Liver (tissue), 8 donors: ENCODE measurements at regions not wholly inside any gene's neighbourhood (a gene's known extent, or its start where the extent isn't known, plus 50 kb on each side); places are given as distances from the start of the nearest gene placed in this dataset.

Experiments used
- DNase-seq: peaks from one replicate; pipeline ENCODE4 v3.0.0-alpha.2; 2017; ENCODE audit warnings: low spot score
- H3K27ac ChIP-seq, 2 donors: one replicate each; pipeline ENCODE4 v1.7.0; 2013; ENCODE audit warnings: inconsistent platforms in 2 of 2, low read length in 2 of 2, control low read depth in 1 of 2, low read depth in 1 of 2, mild to moderate bottlenecking in 1 of 2
- H3K27me3 ChIP-seq, 4 donors: one replicate each; pipeline versions ENCODE4 v1.6.1 to v1.7.0; 2013; ENCODE audit warnings: low read length in 3 of 4, inconsistent platforms in 1 of 4, mild to moderate bottlenecking in 1 of 4, moderate library complexity in 1 of 4; ENCODE audit not compliant: control insufficient read depth in 4 of 4, insufficient read depth in 4 of 4
- H3K36me3 ChIP-seq, 4 donors: one replicate each; pipeline versions ENCODE4 v1.6.1 to v1.7.0; 2013; ENCODE audit warnings: low read length in 3 of 4, mild to moderate bottlenecking in 3 of 4, low read depth in 1 of 4, moderate library complexity in 1 of 4; ENCODE audit not compliant: control insufficient read depth in 4 of 4, insufficient read depth in 3 of 4
- H3K4me1 ChIP-seq, 4 donors: one replicate each; pipeline versions ENCODE4 v1.6.1 to v1.7.0; 2013; ENCODE audit warnings: low read length in 3 of 4, mild to moderate bottlenecking in 3 of 4, moderate library complexity in 1 of 4; ENCODE audit not compliant: control insufficient read depth in 4 of 4, insufficient read depth in 4 of 4
- H3K4me3 ChIP-seq, 3 donors: one replicate each; pipeline versions ENCODE4 v1.6.1 to v1.7.0; 2013; ENCODE audit warnings: low read length in 3 of 3, control low read depth in 1 of 3, low read depth in 1 of 3, mild to moderate bottlenecking in 1 of 3
- H3K9ac ChIP-seq, 2 donors: one replicate each; pipeline ENCODE4 v1.7.0; 2013; ENCODE audit warnings: low read length in 2 of 2, mild to moderate bottlenecking in 2 of 2, moderate library complexity in 2 of 2, control low read depth in 1 of 2, low read depth in 1 of 2
- H3K9me3 ChIP-seq, 4 donors: one replicate each; pipeline versions ENCODE4 v1.6.1 to v1.7.0; 2013; ENCODE audit warnings: low read length in 3 of 4; ENCODE audit not compliant: control insufficient read depth in 4 of 4
- ATF3 ChIP-seq: IDR thresholded peaks from 2 replicates; pipeline ENCODE4 v1.6.1; 2016; ENCODE audit warnings: antibody characterized with exemption
- CTCF ChIP-seq: fragments of 150-350 bp; IDR thresholded peaks from 2 replicates; pipeline ENCODE4 v1.5.1; 2017; ENCODE audit warnings: improper control_type of control experiment, low read depth, low read length; ENCODE audit not compliant: missing input control
- EGR1 ChIP-seq, 2 donors: IDR thresholded peaks; 2 replicates each; pipeline ENCODE4 v1.6.1; 2016 to 2018; ENCODE audit warnings: antibody characterized with exemption in 2 of 2, low read depth in 2 of 2
- FOXA1 ChIP-seq: IDR thresholded peaks from 2 replicates; pipeline ENCODE4 v1.6.1; 2016; ENCODE audit warnings: antibody characterized with exemption
- FOXA2 ChIP-seq: IDR thresholded peaks from 2 replicates; pipeline ENCODE4 v1.6.1; 2016; ENCODE audit warnings: antibody characterized with exemption
- GABPA ChIP-seq, 2 donors: IDR thresholded peaks in 1 of 2; conservative IDR thresholded peaks in 1 of 2; 2 replicates each; pipeline ENCODE4 v1.6.1; 2016; ENCODE audit warnings: antibody characterized with exemption in 2 of 2, mild to moderate bottlenecking in 1 of 2, moderate library complexity in 1 of 2
- HNF4A ChIP-seq, 2 donors: conservative IDR thresholded peaks; 2 replicates each; pipeline ENCODE4 v1.6.1; 2016; ENCODE audit warnings: antibody characterized with exemption in 2 of 2, mild to moderate bottlenecking in 2 of 2
- HNF4G ChIP-seq: IDR thresholded peaks from 2 replicates; pipeline ENCODE4 v1.6.1; 2016; ENCODE audit warnings: antibody characterized with exemption
- JUND ChIP-seq, 2 donors: IDR thresholded peaks; 2 replicates each; pipeline ENCODE4 v1.6.1; 2016; ENCODE audit warnings: antibody characterized with exemption in 2 of 2
- NR2F2 ChIP-seq: IDR thresholded peaks from 2 replicates; pipeline ENCODE4 v1.6.1; 2016; ENCODE audit warnings: antibody characterized with exemption
- RAD21 ChIP-seq, 2 donors: IDR thresholded peaks; 2 replicates each; pipeline ENCODE4 v1.6.1; 2016; ENCODE audit warnings: antibody characterized with exemption in 2 of 2, mild to moderate bottlenecking in 2 of 2
- RXRA ChIP-seq, 2 donors: IDR thresholded peaks; 2 replicates each; pipeline ENCODE4 v1.6.1; 2017 to 2018; ENCODE audit warnings: antibody characterized with exemption in 2 of 2, mild to moderate bottlenecking in 1 of 2
- SP1 ChIP-seq: IDR thresholded peaks from 2 replicates; pipeline ENCODE4 v1.6.1; 2018; ENCODE audit warnings: antibody characterized with exemption, mild to moderate bottlenecking
- TAF1 ChIP-seq: conservative IDR thresholded peaks from 2 replicates; pipeline ENCODE4 v1.6.1; 2016; ENCODE audit warnings: antibody characterized with exemption, mild to moderate bottlenecking
- YY1 ChIP-seq: IDR thresholded peaks from 2 replicates; pipeline ENCODE4 v1.6.1; 2016; ENCODE audit warnings: antibody characterized with exemption, mild to moderate bottlenecking
- WGBS: extraction: QIAGEN DNeasy Blood & Tissue Kit; methylation state at CpG from one replicate; pipeline ENCODE4 v1.1.7; 2013; 5-methylcytosine and 5-hydroxymethylcytosine counted together
- TF ChIP-seq, protein P1 (sequence below): IDR thresholded peaks from 2 replicates; pipeline ENCODE4 v1.6.1; 2016; ENCODE audit warnings: antibody characterized with exemption
- TF ChIP-seq, protein P2 (sequence below): IDR thresholded peaks from 2 replicates; pipeline ENCODE4 v1.6.1; 2016; ENCODE audit warnings: antibody characterized with exemption, mild to moderate bottlenecking
- TF ChIP-seq, protein P3 (sequence below): IDR thresholded peaks from 2 replicates; pipeline ENCODE4 v1.6.1; 2016; ENCODE audit warnings: antibody characterized with exemption
- donor health status: healthy.
- donor health status: healthy.
- donor health status: healthy.
- donor health status: healthy.
- donor health status: healthy.

DNA sequence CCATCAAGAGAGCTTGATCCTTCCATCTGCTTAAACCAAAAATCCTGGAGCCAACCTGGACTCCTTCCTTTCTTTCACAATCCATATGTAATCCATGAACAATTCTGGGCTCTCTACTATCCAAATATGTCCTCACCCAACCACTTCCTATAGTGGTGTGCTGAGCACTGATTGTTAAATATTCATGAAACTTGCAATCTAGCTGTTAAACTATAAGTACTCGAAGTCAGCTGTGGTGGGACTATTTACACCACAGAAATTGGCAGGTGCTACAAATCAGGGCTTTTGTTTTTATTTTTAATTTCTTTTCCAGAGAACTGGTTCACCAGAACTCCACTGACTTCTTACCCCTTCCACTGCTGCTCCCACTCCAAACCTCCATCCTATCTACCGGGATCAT, 57.2 kb upstream of the KCND3 start:
- no peaks in the 10 kb centered on the region for H3K9me3 ChIP-seq
- H3K4me1 ChIP-seq = no peaks in the 10 kb centered on the region
- H3K36me3 ChIP-seq = no peaks in the 10 kb centered on the region
- no peak overlapping the region for H3K4me3 ChIP-seq
- WGBS = 56% methylated on average over 2 of the region's 2 CpGs
- H3K27me3 ChIP-seq = no peaks in the 10 kb centered on the region
- no peak for DNase-seq
- TF ChIP-seq RXRA (IDR thresholded peaks at IDR 0.05) (no peak), FOXA2 (no peak), RAD21 (IDR thresholded peaks at IDR 0.05) (no peak)
- H3K27ac ChIP-seq = no peak overlapping the region
- H3K9ac ChIP-seq = no peak overlapping the region

- Histone ChIP-seq H3K36me3 (no peaks in the 10 kb centered on the region), H3K4me3 (no peak overlapping the region), H3K9me3 (no peaks in the 10 kb centered on the region), H3K9ac (no peak overlapping the region), H3K27ac (no peak overlapping the region), H3K4me1 (no peaks in the 10 kb centered on the region), H3K27me3 (no peaks in the 10 kb centered on the region)
- no peak for TF ChIP-seq RAD21 (IDR thresholded peaks at IDR 0.05)
- no peak for TF ChIP-seq RXRA (IDR thresholded peaks at IDR 0.05)
- TF ChIP-seq JUND (IDR thresholded peaks at IDR 0.05) = no peak
- no peak for TF ChIP-seq SP1
- no peak for TF ChIP-seq CTCF
- TF ChIP-seq, protein P1, sequence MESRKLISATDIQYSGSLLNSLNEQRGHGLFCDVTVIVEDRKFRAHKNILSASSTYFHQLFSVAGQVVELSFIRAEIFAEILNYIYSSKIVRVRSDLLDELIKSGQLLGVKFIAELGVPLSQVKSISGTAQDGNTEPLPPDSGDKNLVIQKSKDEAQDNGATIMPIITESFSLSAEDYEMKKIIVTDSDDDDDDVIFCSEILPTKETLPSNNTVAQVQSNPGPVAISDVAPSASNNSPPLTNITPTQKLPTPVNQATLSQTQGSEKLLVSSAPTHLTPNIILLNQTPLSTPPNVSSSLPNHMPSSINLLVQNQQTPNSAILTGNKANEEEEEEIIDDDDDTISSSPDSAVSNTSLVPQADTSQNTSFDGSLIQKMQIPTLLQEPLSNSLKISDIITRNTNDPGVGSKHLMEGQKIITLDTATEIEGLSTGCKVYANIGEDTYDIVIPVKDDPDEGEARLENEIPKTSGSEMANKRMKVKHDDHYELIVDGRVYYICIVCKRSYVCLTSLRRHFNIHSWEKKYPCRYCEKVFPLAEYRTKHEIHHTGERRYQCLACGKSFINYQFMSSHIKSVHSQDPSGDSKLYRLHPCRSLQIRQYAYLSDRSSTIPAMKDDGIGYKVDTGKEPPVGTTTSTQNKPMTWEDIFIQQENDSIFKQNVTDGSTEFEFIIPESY = no peak
- TF ChIP-seq, protein P2, sequence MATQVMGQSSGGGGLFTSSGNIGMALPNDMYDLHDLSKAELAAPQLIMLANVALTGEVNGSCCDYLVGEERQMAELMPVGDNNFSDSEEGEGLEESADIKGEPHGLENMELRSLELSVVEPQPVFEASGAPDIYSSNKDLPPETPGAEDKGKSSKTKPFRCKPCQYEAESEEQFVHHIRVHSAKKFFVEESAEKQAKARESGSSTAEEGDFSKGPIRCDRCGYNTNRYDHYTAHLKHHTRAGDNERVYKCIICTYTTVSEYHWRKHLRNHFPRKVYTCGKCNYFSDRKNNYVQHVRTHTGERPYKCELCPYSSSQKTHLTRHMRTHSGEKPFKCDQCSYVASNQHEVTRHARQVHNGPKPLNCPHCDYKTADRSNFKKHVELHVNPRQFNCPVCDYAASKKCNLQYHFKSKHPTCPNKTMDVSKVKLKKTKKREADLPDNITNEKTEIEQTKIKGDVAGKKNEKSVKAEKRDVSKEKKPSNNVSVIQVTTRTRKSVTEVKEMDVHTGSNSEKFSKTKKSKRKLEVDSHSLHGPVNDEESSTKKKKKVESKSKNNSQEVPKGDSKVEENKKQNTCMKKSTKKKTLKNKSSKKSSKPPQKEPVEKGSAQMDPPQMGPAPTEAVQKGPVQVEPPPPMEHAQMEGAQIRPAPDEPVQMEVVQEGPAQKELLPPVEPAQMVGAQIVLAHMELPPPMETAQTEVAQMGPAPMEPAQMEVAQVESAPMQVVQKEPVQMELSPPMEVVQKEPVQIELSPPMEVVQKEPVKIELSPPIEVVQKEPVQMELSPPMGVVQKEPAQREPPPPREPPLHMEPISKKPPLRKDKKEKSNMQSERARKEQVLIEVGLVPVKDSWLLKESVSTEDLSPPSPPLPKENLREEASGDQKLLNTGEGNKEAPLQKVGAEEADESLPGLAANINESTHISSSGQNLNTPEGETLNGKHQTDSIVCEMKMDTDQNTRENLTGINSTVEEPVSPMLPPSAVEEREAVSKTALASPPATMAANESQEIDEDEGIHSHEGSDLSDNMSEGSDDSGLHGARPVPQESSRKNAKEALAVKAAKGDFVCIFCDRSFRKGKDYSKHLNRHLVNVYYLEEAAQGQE = no peak
- no peak for TF ChIP-seq GABPA (IDR thresholded peaks at IDR 0.05 in 1 of 2, conservative IDR thresholded peaks at IDR 0.05 in 1 of 2)
- TF ChIP-seq FOXA2 = no peak
- TF ChIP-seq, protein P3, sequence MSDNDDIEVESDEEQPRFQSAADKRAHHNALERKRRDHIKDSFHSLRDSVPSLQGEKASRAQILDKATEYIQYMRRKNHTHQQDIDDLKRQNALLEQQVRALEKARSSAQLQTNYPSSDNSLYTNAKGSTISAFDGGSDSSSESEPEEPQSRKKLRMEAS = no peak
- TF ChIP-seq YY1 = no peak
- no peak for TF ChIP-seq TAF1
- TF ChIP-seq FOXA1 = no peak
- TF ChIP-seq NR2F2 = no peak
- TF ChIP-seq EGR1 (IDR thresholded peaks at IDR 0.05; ENCODE audit: low read depth in 2 of 2) = no peak
- no peak for TF ChIP-seq HNF4A (conservative IDR thresholded peaks at IDR 0.05)
- TF ChIP-seq ATF3 = no peak
- no peak for TF ChIP-seq HNF4G
- WGBS = 98% methylated on average over 1 of the region's 1 CpG
- DNase-seq = no peak
These were observed 59.0 kb upstream of the KCND3 start for GRCh38 chr1:112048421-112048820.
